ENCODE measurements at regions not wholly inside any gene's neighbourhood (a gene's known extent, or its start where the extent isn't known, plus 50 kb on each side); places are given as distances from the start of the nearest gene placed in this dataset.

GRCh38 chr4:186451982-186452381, 103.4 kb downstream of the MTNR1A start:
- no peak for DNase-seq (ENCODE audit: extremely low spot score)
- TF ChIP-seq, protein P1, sequence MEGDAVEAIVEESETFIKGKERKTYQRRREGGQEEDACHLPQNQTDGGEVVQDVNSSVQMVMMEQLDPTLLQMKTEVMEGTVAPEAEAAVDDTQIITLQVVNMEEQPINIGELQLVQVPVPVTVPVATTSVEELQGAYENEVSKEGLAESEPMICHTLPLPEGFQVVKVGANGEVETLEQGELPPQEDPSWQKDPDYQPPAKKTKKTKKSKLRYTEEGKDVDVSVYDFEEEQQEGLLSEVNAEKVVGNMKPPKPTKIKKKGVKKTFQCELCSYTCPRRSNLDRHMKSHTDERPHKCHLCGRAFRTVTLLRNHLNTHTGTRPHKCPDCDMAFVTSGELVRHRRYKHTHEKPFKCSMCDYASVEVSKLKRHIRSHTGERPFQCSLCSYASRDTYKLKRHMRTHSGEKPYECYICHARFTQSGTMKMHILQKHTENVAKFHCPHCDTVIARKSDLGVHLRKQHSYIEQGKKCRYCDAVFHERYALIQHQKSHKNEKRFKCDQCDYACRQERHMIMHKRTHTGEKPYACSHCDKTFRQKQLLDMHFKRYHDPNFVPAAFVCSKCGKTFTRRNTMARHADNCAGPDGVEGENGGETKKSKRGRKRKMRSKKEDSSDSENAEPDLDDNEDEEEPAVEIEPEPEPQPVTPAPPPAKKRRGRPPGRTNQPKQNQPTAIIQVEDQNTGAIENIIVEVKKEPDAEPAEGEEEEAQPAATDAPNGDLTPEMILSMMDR (IDR thresholded peaks at IDR 0.05; ENCODE audit: control extremely low read depth, extremely low read depth, low read depth, missing control alignments) = no peak
- ChIA-PET CTCF (interaction anchor here (1.5 kb wide), 1 partner anchor 10 kb away, joined by 3 read pairs; no protein-coding TSS in a partner anchor), POLR2A (no interaction called here)

GRCh38 chr4:186449954-186450353, 105.4 kb downstream of the MTNR1A start:
- ChIA-PET CTCF (no interaction called here), POLR2A (no interaction called here)
- TF ChIP-seq, protein P1 (IDR thresholded peaks at IDR 0.05; ENCODE audit: control extremely low read depth, extremely low read depth, low read depth, missing control alignments) = no peak
- no peak for DNase-seq (ENCODE audit: extremely low spot score)

DNA sequence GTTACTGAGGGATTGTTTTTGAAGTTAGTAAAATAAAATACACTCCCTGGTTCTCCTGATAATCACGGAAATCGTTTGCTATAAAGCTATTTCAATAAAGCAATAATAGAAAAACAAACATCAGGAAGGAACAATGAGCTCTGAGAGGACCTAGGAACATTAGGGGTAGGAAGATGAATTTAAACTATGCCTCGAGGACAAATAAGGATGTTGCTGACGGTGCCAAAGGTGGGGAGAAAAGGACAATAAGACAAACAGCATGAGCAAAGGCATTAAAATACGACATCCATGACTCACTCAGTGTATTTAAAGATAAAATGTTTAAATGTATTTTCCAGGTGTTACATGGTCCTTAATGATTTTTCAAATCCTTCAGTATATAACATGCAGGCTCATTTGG, 110.3 kb downstream of the MTNR1A start:
- POLR2A ChIA-PET = no interaction called here
- TF ChIP-seq, protein P1 (IDR thresholded peaks at IDR 0.05; ENCODE audit: control extremely low read depth, extremely low read depth, low read depth, missing control alignments) = no peak
- CTCF ChIA-PET = no interaction called here
- no peak for DNase-seq (ENCODE audit: extremely low spot score)

DNA sequence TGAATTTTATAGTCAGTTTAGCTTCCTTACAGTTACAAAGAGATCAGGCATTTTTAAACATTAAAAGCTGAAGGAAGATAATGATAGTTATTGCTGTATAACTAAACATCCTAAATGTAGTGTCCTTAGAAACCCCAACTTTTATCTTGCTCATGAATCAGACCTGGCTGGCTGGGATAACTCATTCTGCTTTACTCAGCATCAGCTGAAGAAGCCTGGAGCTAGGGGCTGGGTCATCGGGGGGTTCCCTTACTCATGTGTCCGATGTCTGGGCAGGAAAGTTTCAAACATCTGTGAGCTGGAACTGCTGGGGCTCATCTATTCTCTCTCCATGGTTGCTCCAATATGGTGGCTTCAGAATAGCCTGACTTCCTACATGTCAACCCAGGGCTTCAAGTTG, 113.9 kb downstream of the MTNR1A start:
- CTCF ChIA-PET = interaction anchor here (0.9 kb wide), 1 partner anchor 10 kb away, joined by 3 read pairs; no protein-coding TSS in a partner anchor
- TF ChIP-seq, protein P1 (IDR thresholded peaks at IDR 0.05; ENCODE audit: control extremely low read depth, extremely low read depth, low read depth, missing control alignments) = no peak
- no peak for DNase-seq (ENCODE audit: extremely low spot score)
- POLR2A ChIA-PET = no interaction called here

DNA sequence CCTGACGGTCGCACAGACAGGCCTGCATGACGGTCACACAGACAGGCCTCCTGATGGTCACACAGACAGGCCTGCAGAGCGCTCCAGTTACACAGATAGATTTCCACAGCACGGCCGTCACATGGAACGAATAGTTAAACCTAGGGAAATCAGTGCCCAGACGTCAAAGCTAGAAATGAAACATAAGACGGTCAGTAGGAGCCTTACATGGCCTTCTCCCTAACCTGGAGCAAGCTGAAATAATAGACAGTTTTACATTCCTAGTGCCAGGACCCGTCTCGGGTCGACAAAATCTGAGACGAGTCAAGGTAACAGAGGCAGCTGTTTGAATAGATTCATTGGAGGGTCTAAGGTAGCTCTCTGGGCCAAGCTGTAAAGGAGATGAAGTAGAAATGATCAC, 126.9 kb downstream of the MTNR1A start:
- POLR2A ChIA-PET = no interaction called here
- TF ChIP-seq, protein P1 (IDR thresholded peaks at IDR 0.05; ENCODE audit: control extremely low read depth, extremely low read depth, low read depth, missing control alignments) = no peak
- DNase-seq (ENCODE audit: extremely low spot score) = no peak
- CTCF ChIA-PET = no interaction called here

- TF ChIP-seq, protein P1 (IDR thresholded peaks at IDR 0.05; ENCODE audit: control extremely low read depth, extremely low read depth, low read depth, missing control alignments) = no peak
- ChIA-PET POLR2A (no interaction called here), CTCF (no interaction called here)
- DNase-seq (ENCODE audit: extremely low spot score) = no peak
These were observed 130.6 kb downstream of the MTNR1A start for GRCh38 chr4:186424745-186425144.

- TF ChIP-seq, protein P1 (IDR thresholded peaks at IDR 0.05; ENCODE audit: control extremely low read depth, extremely low read depth, low read depth, missing control alignments) = no peak
- POLR2A ChIA-PET = no interaction called here
- CTCF ChIA-PET = interaction anchor here (1.5 kb wide), 1 partner anchor 16 kb away, joined by 3 read pairs; no protein-coding TSS in a partner anchor
- no peak for DNase-seq (ENCODE audit: extremely low spot score)
These were observed 133.1 kb downstream of the MTNR1A start for GRCh38 chr4:186422296-186422695.
